Erythroblast (primary cell): ENCODE measurements at regions not wholly inside any gene's neighbourhood (a gene's known extent, or its start where the extent isn't known, plus 50 kb on each side); places are given as distances from the start of the nearest gene placed in this dataset.

Source experiments
- GATA1 ChIP-seq: IDR thresholded peaks from 2 replicates; pipeline ENCODE4 v1.6.1; 2011; ENCODE audit warnings: low read depth, mild to moderate bottlenecking, control low read depth, low read length, moderate library complexity
- POLR2A ChIP-seq: IDR thresholded peaks from 2 replicates; pipeline ENCODE4 v1.6.1; 2011; ENCODE audit warnings: mild to moderate bottlenecking, low read length

DNA sequence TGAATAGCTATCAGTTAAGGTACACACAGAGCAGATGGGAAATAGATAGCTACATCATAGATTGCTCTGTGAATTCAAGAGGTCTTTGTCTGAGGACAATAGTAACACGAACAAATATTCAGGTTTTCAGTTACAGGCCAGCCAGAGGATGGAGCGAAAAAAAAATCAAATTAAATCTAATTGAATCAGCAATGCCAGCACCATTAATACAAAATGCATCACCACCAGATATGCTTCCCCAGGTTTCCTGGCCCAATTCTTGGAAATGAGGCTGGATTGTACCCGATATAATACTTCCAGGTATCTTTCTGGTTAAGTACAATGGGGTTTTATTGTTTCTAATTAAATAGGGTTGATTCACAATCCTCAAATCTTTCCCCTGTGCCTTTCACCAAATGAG is 975.8 kb upstream of the AUTS2 start:
- TF ChIP-seq POLR2A: no peak
- no peak for TF ChIP-seq GATA1
